GM20431 (cell line): ENCODE measurements at regions not wholly inside any gene's neighbourhood (a gene's known extent, or its start where the extent isn't known, plus 50 kb on each side); places are given as distances from the start of the nearest gene placed in this dataset.
"Not testable (repeated sequence)": the region's sequence is repeated elsewhere in the genome, so short reads cannot be mapped to it uniquely, and the experiment has no call there.

ENCODE experiments used
- in situ Hi-C: fragments of 300-500 bp; cut with MseI, MboI; formaldehyde crosslinking; loops from one replicate; pipeline ENCODE4 v1.15.0; 2020; ENCODE audit warnings: low sequenced_read_pairs; ENCODE audit not compliant: unreplicated experiment

- in situ Hi-C loops: no loop called here
Observed at GRCh38 chr12:89200217-89200616, 152.1 kb downstream of the DUSP6 start.

- in situ Hi-C loops: no loop called here
Observed at GRCh38 chr12:89195470-89195869, 156.8 kb downstream of the DUSP6 start.

GRCh38 chr12:89194683-89195082, 157.6 kb downstream of the DUSP6 start:
- in situ Hi-C loops: no loop called here

- in situ Hi-C loops: no loop called here
Observed at GRCh38 chr12:89192429-89192828, 159.9 kb downstream of the DUSP6 start.

- in situ Hi-C loops: not testable (repeated sequence)
Observed at GRCh38 chr12:89191597-89191996, 160.7 kb downstream of the DUSP6 start.

GRCh38 chr12:89189448-89189847, 162.9 kb downstream of the DUSP6 start:
- in situ Hi-C loops: no loop called here

GRCh38 chr12:89187507-89187906, 164.8 kb downstream of the DUSP6 start:
- in situ Hi-C loops: no loop called here

- in situ Hi-C loops: no loop called here
Observed at GRCh38 chr12:89185889-89186288, 166.4 kb downstream of the DUSP6 start.

GRCh38 chr12:89185181-89185580, 167.1 kb downstream of the DUSP6 start:
- in situ Hi-C loops: no loop called here

GRCh38 chr12:89183985-89184435, 168.3 kb downstream of the DUSP6 start:
- in situ Hi-C loops: no loop called here

GRCh38 chr12:89181271-89181920, 170.9 kb downstream of the DUSP6 start:
- in situ Hi-C loops: no loop called here

- in situ Hi-C loops: no loop called here
Observed at GRCh38 chr12:89180496-89180895, 171.8 kb downstream of the DUSP6 start.

GRCh38 chr12:89179983-89180382, 172.3 kb downstream of the DUSP6 start:
- in situ Hi-C loops: no loop called here

GRCh38 chr12:89179245-89179644, 173.1 kb downstream of the DUSP6 start:
- in situ Hi-C loops: no loop called here

- in situ Hi-C loops: no loop called here
Observed at GRCh38 chr12:89177802-89178395, 174.4 kb downstream of the DUSP6 start.

- in situ Hi-C loops: no loop called here
Observed at GRCh38 chr12:89176676-89177075, 175.6 kb downstream of the DUSP6 start.

- in situ Hi-C loops: no loop called here
Observed at GRCh38 chr12:89173678-89174077, 178.6 kb downstream of the DUSP6 start.

- in situ Hi-C loops: no loop called here
Observed at GRCh38 chr12:89173096-89173495, 179.2 kb downstream of the DUSP6 start.

- in situ Hi-C loops: no loop called here
Observed at GRCh38 chr12:89172224-89172623, 180.1 kb downstream of the DUSP6 start.

GRCh38 chr12:89169321-89169720, 183.0 kb downstream of the DUSP6 start:
- in situ Hi-C loops: no loop called here

GRCh38 chr12:89167986-89168385, 184.3 kb downstream of the DUSP6 start:
- in situ Hi-C loops: no loop called here

- in situ Hi-C loops: no loop called here
Observed at GRCh38 chr12:89166525-89166934, 185.8 kb downstream of the DUSP6 start.
